ENCODE measurements at regions not wholly inside any gene's neighbourhood (a gene's known extent, or its start where the extent isn't known, plus 50 kb on each side); places are given as distances from the start of the nearest gene placed in this dataset.
"Not testable (repeated sequence)": the region's sequence is repeated elsewhere in the genome, so short reads cannot be mapped to it uniquely, and the experiment has no call there.

- no peak for DNase-seq
These were observed 72.4 kb downstream of the FH start for GRCh38 chr1:241447031-241447644.

GRCh38 chr1:241444836-241445235 is 74.7 kb downstream of the FH start:
- no peak for DNase-seq

- DNase-seq, result no peak
These were observed 76.0 kb downstream of the FH start for GRCh38 chr1:241443561-241443960.

- DNase-seq, result no peak
These were observed 76.9 kb downstream of the FH start for GRCh38 chr1:241442686-241443085.

- no peak for DNase-seq
These were observed 78.7 kb downstream of the FH start for GRCh38 chr1:241440904-241441303.

- not testable (repeated sequence) for DNase-seq
These were observed 80.9 kb downstream of the FH start for GRCh38 chr1:241438686-241439085.

GRCh38 chr1:241432241-241432640 is 75.2 kb upstream of the RGS7 start:
- no peak for DNase-seq

- DNase-seq, result not testable (repeated sequence)
These were observed 68.1 kb upstream of the RGS7 start for GRCh38 chr1:241425091-241425490.

- DNase-seq, result peak in 4 of 56 donors; percentile 2 to 26 (median 14)
These were observed 67.5 kb upstream of the RGS7 start for GRCh38 chr1:241424480-241424971.

- DNase-seq, result peak in 40 of 56 donors; percentile 4 to 77 (median 38)
These were observed 66.8 kb upstream of the RGS7 start for GRCh38 chr1:241423541-241424479.

- DNase-seq, result no peak
These were observed 65.5 kb upstream of the RGS7 start for GRCh38 chr1:241422470-241422869.

GRCh38 chr1:241419986-241420385 is 63.0 kb upstream of the RGS7 start:
- DNase-seq, result no peak

- DNase-seq, result no peak
These were observed 60.3 kb upstream of the RGS7 start for GRCh38 chr1:241417258-241417657.

GRCh38 chr1:241413974-241414373 is 57.0 kb upstream of the RGS7 start:
- no peak for DNase-seq

GRCh38 chr1:241413386-241413785 is 56.4 kb upstream of the RGS7 start:
- no peak for DNase-seq

GRCh38 chr1:241412646-241413045 is 55.6 kb upstream of the RGS7 start:
- no peak for DNase-seq

GRCh38 chr1:241411776-241412338 is 54.9 kb upstream of the RGS7 start:
- DNase-seq, result no peak

- no peak for DNase-seq
These were observed 54.2 kb upstream of the RGS7 start for GRCh38 chr1:241411056-241411775.

GRCh38 chr1:241408170-241408569 is 51.2 kb upstream of the RGS7 start:
- DNase-seq, result no peak

Measured in nucleus accumbens (tissue), 56 donors.